Panc1 (cell line): ENCODE measurements at regions not wholly inside any gene's neighbourhood (a gene's known extent, or its start where the extent isn't known, plus 50 kb on each side); places are given as distances from the start of the nearest gene placed in this dataset.

ENCODE experiments used
- ATAC-seq: fragments of 200-7000 bp; cut with Tn5 transposase; 2 replicates; pipeline ENCODE4 v1.9.1; 2020; ENCODE audit warnings: mild to moderate bottlenecking, moderate library complexity
- BruUV-seq: library from RNA; stranded (reverse); fragments of 400-500 nt; replicated peaks from 2 replicates; lab custom pipeline; 2021; lab: Mats Ljungman, UMichigan
- CTCF ChIA-PET: fragments of 300-600 bp; sonication (Branson Sonifier 250); formaldehyde crosslinking; loops from one replicate; lab custom pipeline; 2022; ENCODE audit warnings: antibody characterized with exemption; lab: Charles Lee
- POLR2A ChIA-PET: fragments of 300-600 bp; sonication (Branson Sonifier 250); formaldehyde crosslinking; loops from one replicate; lab custom pipeline; 2022; ENCODE audit warnings: antibody characterized with exemption; lab: Charles Lee
- DNase-seq: peaks from one replicate; pipeline ENCODE4 v3.0.0-alpha.2; 2010; ENCODE audit warnings: low read depth, low spot score
- H3K27ac ChIP-seq: 2 replicates; pipeline ENCODE4 v1.5.1; 2011; ENCODE audit warnings: mild to moderate bottlenecking, low read length, inconsistent platforms
- H3K27me3 ChIP-seq: fragments of 200-500 bp; sonication (Bioruptor generic); 2 replicates; pipeline ENCODE4 v1.6.0; 2014; ENCODE audit warnings: low read length, inconsistent platforms; ENCODE audit not compliant: control insufficient read depth, insufficient read depth
- H3K36me3 ChIP-seq: fragments of 200-500 bp; sonication (Bioruptor generic); 2 replicates; pipeline ENCODE4 v1.5.1; 2014; ENCODE audit warnings: inconsistent platforms, mild to moderate bottlenecking, low read length, moderate library complexity; ENCODE audit not compliant: control insufficient read depth, insufficient read depth
- H3K4me1 ChIP-seq: 2 replicates; pipeline ENCODE4 v1.5.1; 2011; ENCODE audit warnings: inconsistent platforms, mild to moderate bottlenecking, low read length, moderate library complexity; ENCODE audit not compliant: control insufficient read depth, insufficient read depth
- H3K4me3 ChIP-seq, 2 experiments: 2 replicates each; pipeline ENCODE4 v1.5.1; 2011 to 2012; ENCODE audit warnings: low read depth in 2 of 2, low read length in 2 of 2, mild to moderate bottlenecking in 2 of 2, inconsistent platforms in 1 of 2, moderate library complexity in 1 of 2
- H3K9me3 ChIP-seq: fragments of 200-500 bp; sonication (Bioruptor generic); 2 replicates; pipeline ENCODE4 v1.5.1; 2014; ENCODE audit warnings: low read depth, mild to moderate bottlenecking, inconsistent platforms, low read length, moderate library complexity; ENCODE audit not compliant: control insufficient read depth, insufficient read depth
- POLR2AphosphoS5 ChIP-seq: IDR thresholded peaks from 2 replicates; pipeline ENCODE4 v1.6.1; 2012; ENCODE audit warnings: mild to moderate bottlenecking, low read depth, low read length, moderate library complexity
- SIN3A ChIP-seq: IDR thresholded peaks from 2 replicates; pipeline ENCODE4 v1.6.1; 2012; ENCODE audit warnings: low read depth, mild to moderate bottlenecking, low read length, moderate library complexity, borderline replicate concordance; ENCODE audit not compliant: insufficient read depth
- TCF7L2 ChIP-seq: IDR thresholded peaks from 2 replicates; pipeline ENCODE4 v1.6.1; 2011; ENCODE audit warnings: mild to moderate bottlenecking, low read depth, low read length, inconsistent platforms
- in situ Hi-C: cut with HindIII; loops from 2 replicates; pipeline ENCODE4 v1.10.0; 2016; ENCODE audit warnings: low sequenced_read_pairs, low pct_unique_long_range_greater_than_20kb
- intact Hi-C: fragments of 100-400 bp; cut with micrococcal nuclease; formaldehyde crosslinking; loops from one replicate; pipeline ENCODE4 v1.10.0; 2022; ENCODE audit not compliant: unreplicated experiment
- TF ChIP-seq, protein P1 (sequence below): fragments of 450-650 bp; IDR thresholded peaks from 2 replicates; pipeline ENCODE4 v1.5.1; 2017; ENCODE audit warnings: mild to moderate bottlenecking
- TF ChIP-seq, protein P2 (sequence below), 2 experiments: IDR thresholded peaks; 2 replicates each; pipeline ENCODE4 v1.6.1; 2011 to 2012; ENCODE audit warnings: low read depth in 2 of 2, control low read depth in 1 of 2, low read length in 1 of 2, mild to moderate bottlenecking in 1 of 2, moderate library complexity in 1 of 2; ENCODE audit not compliant: insufficient read depth in 1 of 2

DNA sequence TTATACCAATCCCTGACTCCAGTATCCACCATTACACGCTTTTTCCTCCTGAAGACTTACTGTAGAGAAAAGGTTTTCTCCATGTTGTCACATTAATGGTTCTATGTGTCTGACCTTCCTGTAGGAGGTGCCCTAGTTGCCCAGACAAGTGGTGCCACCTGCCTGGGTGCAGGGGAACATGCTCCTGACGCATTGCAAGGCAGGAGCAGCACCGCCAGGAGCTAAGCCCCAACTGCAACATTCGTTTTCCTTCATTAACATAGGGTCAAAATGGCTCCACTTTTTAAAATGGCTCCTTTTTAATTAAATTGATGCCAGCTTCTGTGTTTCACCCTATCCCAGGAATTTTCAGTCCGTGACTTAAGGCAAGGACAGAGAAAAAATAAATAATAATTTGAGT is 220.1 kb upstream of the SAMSN1 start:
- in situ Hi-C loops: no loop called here
- intact Hi-C loops: no loop called here
- Histone ChIP-seq H3K27ac (no peak overlapping the region), H3K9me3 (no peaks in the 10 kb centered on the region), H3K36me3 (no peaks in the 10 kb centered on the region), H3K27me3 (no peaks in the 10 kb centered on the region), H3K4me3 (no peak overlapping the region), H3K4me1 (no peaks in the 10 kb centered on the region)
- ATAC-seq: no peak
- TF ChIP-seq TCF7L2 (no peak), SIN3A (no peak), POLR2AphosphoS5 (no peak)
- TF ChIP-seq, protein P1, sequence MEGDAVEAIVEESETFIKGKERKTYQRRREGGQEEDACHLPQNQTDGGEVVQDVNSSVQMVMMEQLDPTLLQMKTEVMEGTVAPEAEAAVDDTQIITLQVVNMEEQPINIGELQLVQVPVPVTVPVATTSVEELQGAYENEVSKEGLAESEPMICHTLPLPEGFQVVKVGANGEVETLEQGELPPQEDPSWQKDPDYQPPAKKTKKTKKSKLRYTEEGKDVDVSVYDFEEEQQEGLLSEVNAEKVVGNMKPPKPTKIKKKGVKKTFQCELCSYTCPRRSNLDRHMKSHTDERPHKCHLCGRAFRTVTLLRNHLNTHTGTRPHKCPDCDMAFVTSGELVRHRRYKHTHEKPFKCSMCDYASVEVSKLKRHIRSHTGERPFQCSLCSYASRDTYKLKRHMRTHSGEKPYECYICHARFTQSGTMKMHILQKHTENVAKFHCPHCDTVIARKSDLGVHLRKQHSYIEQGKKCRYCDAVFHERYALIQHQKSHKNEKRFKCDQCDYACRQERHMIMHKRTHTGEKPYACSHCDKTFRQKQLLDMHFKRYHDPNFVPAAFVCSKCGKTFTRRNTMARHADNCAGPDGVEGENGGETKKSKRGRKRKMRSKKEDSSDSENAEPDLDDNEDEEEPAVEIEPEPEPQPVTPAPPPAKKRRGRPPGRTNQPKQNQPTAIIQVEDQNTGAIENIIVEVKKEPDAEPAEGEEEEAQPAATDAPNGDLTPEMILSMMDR: no peak
- TF ChIP-seq, protein P2, sequence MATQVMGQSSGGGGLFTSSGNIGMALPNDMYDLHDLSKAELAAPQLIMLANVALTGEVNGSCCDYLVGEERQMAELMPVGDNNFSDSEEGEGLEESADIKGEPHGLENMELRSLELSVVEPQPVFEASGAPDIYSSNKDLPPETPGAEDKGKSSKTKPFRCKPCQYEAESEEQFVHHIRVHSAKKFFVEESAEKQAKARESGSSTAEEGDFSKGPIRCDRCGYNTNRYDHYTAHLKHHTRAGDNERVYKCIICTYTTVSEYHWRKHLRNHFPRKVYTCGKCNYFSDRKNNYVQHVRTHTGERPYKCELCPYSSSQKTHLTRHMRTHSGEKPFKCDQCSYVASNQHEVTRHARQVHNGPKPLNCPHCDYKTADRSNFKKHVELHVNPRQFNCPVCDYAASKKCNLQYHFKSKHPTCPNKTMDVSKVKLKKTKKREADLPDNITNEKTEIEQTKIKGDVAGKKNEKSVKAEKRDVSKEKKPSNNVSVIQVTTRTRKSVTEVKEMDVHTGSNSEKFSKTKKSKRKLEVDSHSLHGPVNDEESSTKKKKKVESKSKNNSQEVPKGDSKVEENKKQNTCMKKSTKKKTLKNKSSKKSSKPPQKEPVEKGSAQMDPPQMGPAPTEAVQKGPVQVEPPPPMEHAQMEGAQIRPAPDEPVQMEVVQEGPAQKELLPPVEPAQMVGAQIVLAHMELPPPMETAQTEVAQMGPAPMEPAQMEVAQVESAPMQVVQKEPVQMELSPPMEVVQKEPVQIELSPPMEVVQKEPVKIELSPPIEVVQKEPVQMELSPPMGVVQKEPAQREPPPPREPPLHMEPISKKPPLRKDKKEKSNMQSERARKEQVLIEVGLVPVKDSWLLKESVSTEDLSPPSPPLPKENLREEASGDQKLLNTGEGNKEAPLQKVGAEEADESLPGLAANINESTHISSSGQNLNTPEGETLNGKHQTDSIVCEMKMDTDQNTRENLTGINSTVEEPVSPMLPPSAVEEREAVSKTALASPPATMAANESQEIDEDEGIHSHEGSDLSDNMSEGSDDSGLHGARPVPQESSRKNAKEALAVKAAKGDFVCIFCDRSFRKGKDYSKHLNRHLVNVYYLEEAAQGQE (IDR thresholded peaks at IDR 0.05; ENCODE audit: insufficient read depth in 1 of 2, low read depth in 2 of 2, low read length in 1 of 2): no peak
- BruUV-seq: no TSS peak
- POLR2A ChIA-PET: no interaction called here
- CTCF ChIA-PET: no interaction called here
- no peak for DNase-seq

DNA sequence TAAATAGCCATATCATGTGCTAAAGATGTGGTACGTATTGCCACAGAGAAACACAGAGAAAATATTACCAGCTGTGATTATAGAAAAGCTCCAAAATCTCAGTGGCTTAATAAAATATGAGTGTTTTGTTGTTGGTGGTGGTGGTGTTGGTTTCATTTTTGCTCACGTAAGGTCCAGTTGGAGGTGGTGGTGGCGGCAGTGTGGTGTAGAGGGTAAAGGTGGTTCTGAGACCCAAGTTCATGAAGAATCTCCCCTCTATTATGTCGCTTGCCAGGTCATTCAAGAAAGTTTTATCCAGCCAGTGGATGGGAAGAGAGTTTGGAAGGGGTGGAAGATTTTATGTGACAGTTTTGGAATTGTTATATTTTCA is 217.6 kb upstream of the SAMSN1 start:
- CTCF ChIA-PET: no interaction called here
- TF ChIP-seq, protein P2 (IDR thresholded peaks at IDR 0.05; ENCODE audit: insufficient read depth in 1 of 2, low read depth in 2 of 2, low read length in 1 of 2): no peak
- no peak for TF ChIP-seq TCF7L2
- no peak for TF ChIP-seq SIN3A
- TF ChIP-seq, protein P1: no peak
- no peak for TF ChIP-seq POLR2AphosphoS5

More for the DNA sequence above, 217.6 kb upstream of the SAMSN1 start:
- no TSS peak for BruUV-seq
- H3K9me3 ChIP-seq: no peaks in the 10 kb centered on the region
- no peaks in the 10 kb centered on the region for H3K27me3 ChIP-seq
- ATAC-seq (no peak), DNase-seq (no peak)
- H3K27ac ChIP-seq: no peak overlapping the region
- intact Hi-C loops (no loop called here), in situ Hi-C loops (no loop called here)
- no peaks in the 10 kb centered on the region for H3K4me1 ChIP-seq
- POLR2A ChIA-PET: no interaction called here
- no peaks in the 10 kb centered on the region for H3K36me3 ChIP-seq
- no peak overlapping the region for H3K4me3 ChIP-seq
